ENCODE measurements at regions not wholly inside any gene's neighbourhood (a gene's known extent, or its start where the extent isn't known, plus 50 kb on each side); places are given as distances from the start of the nearest gene placed in this dataset.

- no peaks in the 10 kb centered on the region for H3K9me3 Mint-ChIP-seq (ENCODE audit: low read depth)
- no peak for DNase-seq (ENCODE audit: low spot score, unreplicated experiment)
- no peaks in the 10 kb centered on the region for H3K36me3 Mint-ChIP-seq (ENCODE audit: insufficient read depth)
- no peaks in the 10 kb centered on the region for H3K4me1 Mint-ChIP-seq (ENCODE audit: low read depth)
- peaks cover 6% of the 10 kb centered on the region for H3K27me3 Mint-ChIP-seq
- no peak overlapping the region for H3K4me3 Mint-ChIP-seq (ENCODE audit: low read depth)
- TF ChIP-seq CTCF (IDR thresholded peaks at IDR 0.05; ENCODE audit: unreplicated experiment), result no peak
- H3K27ac Mint-ChIP-seq, result no peak overlapping the region
Measured at GRCh38 chr2:2890246-2890645, 487.4 kb downstream of the EIPR1 start.

DNA sequence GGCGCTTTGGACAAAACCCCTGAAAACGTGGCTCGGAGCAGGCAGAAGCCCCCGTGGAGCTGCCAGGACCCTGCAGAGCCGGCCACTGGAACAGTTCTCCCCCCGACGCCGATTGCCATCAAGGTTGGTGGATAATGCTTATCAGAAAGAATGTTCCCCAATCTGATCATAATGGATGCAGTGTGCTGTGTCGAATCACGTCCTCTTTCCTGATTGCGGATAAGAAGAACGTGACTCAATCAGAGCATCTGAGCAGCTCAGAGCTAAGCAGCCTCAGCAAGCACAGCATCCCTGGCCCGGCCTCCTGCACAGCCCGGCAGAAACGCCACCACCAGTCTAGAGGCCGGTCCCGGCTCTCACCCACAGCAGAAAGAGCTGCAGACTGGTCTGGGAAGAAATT, 488.0 kb downstream of the EIPR1 start:
- Mint-ChIP-seq H3K27ac (no peak overlapping the region), H3K4me3 (ENCODE audit: low read depth) (no peak overlapping the region), H3K36me3 (ENCODE audit: insufficient read depth) (no peaks in the 10 kb centered on the region), H3K4me1 (ENCODE audit: low read depth) (no peaks in the 10 kb centered on the region), H3K27me3 (peaks cover 6% of the 10 kb centered on the region), H3K9me3 (ENCODE audit: low read depth) (no peaks in the 10 kb centered on the region)
- no peak for DNase-seq (ENCODE audit: low spot score, unreplicated experiment)
- TF ChIP-seq CTCF (IDR thresholded peaks at IDR 0.05; ENCODE audit: unreplicated experiment), result no peak

DNA sequence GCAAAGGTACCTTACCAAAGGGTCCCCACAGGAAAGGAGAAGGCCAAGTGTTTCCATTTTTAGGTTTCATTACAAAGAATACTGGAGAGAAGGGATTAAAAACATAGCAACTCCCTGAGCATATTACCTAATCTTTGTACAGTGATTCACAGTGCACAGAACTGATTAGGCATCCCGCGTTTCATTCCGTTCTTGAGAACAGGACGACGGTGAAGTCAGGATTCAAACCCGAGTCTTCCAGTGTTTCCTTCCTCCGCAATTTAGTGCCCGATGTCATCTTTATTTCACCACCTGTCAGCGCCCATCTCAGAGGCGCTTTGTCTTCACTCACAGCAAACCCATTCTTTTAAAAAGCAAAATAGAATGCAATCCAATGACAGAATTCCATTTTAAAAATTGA, 488.5 kb downstream of the EIPR1 start:
- Mint-ChIP-seq H3K27ac (no peak overlapping the region), H3K27me3 (peaks cover 6% of the 10 kb centered on the region), H3K4me3 (ENCODE audit: low read depth) (no peak overlapping the region), H3K36me3 (ENCODE audit: insufficient read depth) (no peaks in the 10 kb centered on the region), H3K4me1 (ENCODE audit: low read depth) (no peaks in the 10 kb centered on the region), H3K9me3 (ENCODE audit: low read depth) (no peaks in the 10 kb centered on the region)
- no peak for TF ChIP-seq CTCF (IDR thresholded peaks at IDR 0.05; ENCODE audit: unreplicated experiment)
- DNase-seq (ENCODE audit: low spot score, unreplicated experiment), result no peak

DNA sequence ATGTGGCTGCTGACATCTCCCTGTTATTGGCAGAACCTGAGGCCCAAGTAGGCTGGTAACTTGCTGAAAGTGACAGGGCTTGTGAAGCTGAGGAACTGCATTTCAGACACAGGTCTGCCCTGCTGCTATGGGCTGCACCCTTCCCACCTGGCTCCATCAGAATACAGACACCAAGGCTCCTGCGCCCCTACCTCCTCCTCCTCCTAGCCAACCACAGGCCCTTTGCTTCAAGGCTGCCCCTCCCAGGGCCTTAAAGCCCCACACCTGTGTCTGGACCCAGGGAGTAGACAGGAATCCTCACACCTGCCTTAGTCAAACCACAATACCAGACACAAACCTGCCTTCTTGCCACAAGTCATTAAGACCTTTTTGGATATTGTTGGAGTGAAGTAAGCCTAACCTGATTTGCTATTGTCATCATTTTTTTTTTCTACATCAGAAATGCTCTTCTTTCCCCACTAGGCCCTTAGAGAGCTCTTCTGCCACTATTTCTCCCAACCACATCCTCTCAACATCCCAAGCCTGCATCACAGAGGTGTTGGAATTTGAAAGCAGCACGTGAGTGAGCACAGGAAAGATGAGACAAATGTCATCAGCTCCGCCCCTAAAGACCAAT, 489.7 kb downstream of the EIPR1 start:
- DNase-seq (ENCODE audit: low spot score, unreplicated experiment), result no peak
- Mint-ChIP-seq H3K4me1 (ENCODE audit: low read depth) (no peaks in the 10 kb centered on the region), H3K27me3 (peaks cover 6% of the 10 kb centered on the region), H3K27ac (no peak overlapping the region), H3K4me3 (ENCODE audit: low read depth) (no peak overlapping the region), H3K9me3 (ENCODE audit: low read depth) (peaks cover 6% of the 10 kb centered on the region), H3K36me3 (ENCODE audit: insufficient read depth) (no peaks in the 10 kb centered on the region)
- TF ChIP-seq CTCF (IDR thresholded peaks at IDR 0.05; ENCODE audit: unreplicated experiment), result no peak

DNA sequence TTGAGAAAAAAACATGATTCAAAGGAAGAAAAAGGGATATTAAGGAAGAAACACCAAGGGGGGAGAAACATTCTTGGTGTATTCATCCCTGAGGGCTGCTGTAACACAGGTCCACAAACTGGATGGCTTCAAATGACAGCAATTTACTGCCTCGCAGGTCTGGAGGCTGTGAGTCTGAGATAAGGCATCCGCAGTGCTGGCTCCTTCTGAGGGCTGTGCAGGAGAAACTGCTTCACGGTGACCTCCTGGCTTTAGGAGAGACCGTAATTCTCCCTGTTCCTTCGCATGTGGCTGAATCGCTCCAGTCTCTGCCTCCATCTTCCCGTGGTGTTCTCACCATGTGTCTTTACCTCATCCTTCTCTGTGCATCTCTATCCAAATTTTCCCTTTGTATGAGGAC, 490.7 kb downstream of the EIPR1 start:
- TF ChIP-seq CTCF (IDR thresholded peaks at IDR 0.05; ENCODE audit: unreplicated experiment), result no peak
- peaks cover 6% of the 10 kb centered on the region for H3K27me3 Mint-ChIP-seq
- H3K9me3 Mint-ChIP-seq (ENCODE audit: low read depth), result peaks cover 8% of the 10 kb centered on the region
- H3K4me3 Mint-ChIP-seq (ENCODE audit: low read depth), result no peak overlapping the region
- no peak overlapping the region for H3K27ac Mint-ChIP-seq
- no peak for DNase-seq (ENCODE audit: low spot score, unreplicated experiment)
- H3K36me3 Mint-ChIP-seq (ENCODE audit: insufficient read depth), result no peaks in the 10 kb centered on the region
- H3K4me1 Mint-ChIP-seq (ENCODE audit: low read depth), result no peaks in the 10 kb centered on the region

All from progenitor cell of endocrine pancreas (in vitro differentiated cells).